Sigmoid colon (tissue), 3 donors: ENCODE measurements at regions not wholly inside any gene's neighbourhood (a gene's known extent, or its start where the extent isn't known, plus 50 kb on each side); places are given as distances from the start of the nearest gene placed in this dataset.

Experiments used
- CTCF ChIP-seq, 4 experiments: fragments of 450-650 bp in 3 of 4; fragments of 200-600 bp in 1 of 4; IDR thresholded peaks; one replicate each; pipeline ENCODE4 v1.5.1; 2016 to 2019; ENCODE audit warnings: antibody characterized with exemption in 4 of 4, mild to moderate bottlenecking in 3 of 4, moderate library complexity in 2 of 4
- POLR2A ChIP-seq, 2 donors: fragments of 450-650 bp; IDR thresholded peaks; one replicate each; pipeline ENCODE4 v1.6.1; 2016; ENCODE audit warnings: antibody characterized with exemption in 2 of 2, mild to moderate bottlenecking in 2 of 2, moderate library complexity in 2 of 2

- TF ChIP-seq CTCF (IDR thresholded peaks at IDR 0.05) (no peak), POLR2A (IDR thresholded peaks at IDR 0.05) (no peak)
These were observed 189.5 kb downstream of the SLCO4C1 start for GRCh38 chr5:102106599-102106998.
